Activated B cell treated with CpG ODN at 0.5 μM for 24 hours (primary cell): ENCODE measurements at regions not wholly inside any gene's neighbourhood (a gene's known extent, or its start where the extent isn't known, plus 50 kb on each side); places are given as distances from the start of the nearest gene placed in this dataset.
"Not testable (repeated sequence)": the region's sequence is repeated elsewhere in the genome, so short reads cannot be mapped to it uniquely, and the experiment has no call there.

Experiments
- ATAC-seq: fragments of 200-7000 bp; cut with Tn5 transposase; one replicate; pipeline ENCODE4 v1.10.0; 2021; ENCODE audit warnings: low read depth, mild to moderate bottlenecking, moderate library complexity
- CTCF ChIA-PET: fragments of 350-600 bp; sonication (Branson Sonifier 250); formaldehyde crosslinking; loops from one replicate; lab custom pipeline; 2021; ENCODE audit warnings: antibody characterized with exemption; lab: Charles Lee
- POLR2A ChIA-PET: fragments of 350-600 bp; sonication (Branson Sonifier 250); formaldehyde crosslinking; loops from one replicate; lab custom pipeline; 2021; ENCODE audit warnings: antibody characterized with exemption; lab: Charles Lee
- DNase-seq: peaks from one replicate; pipeline ENCODE4 v3.0.0; 2022
- H3K27ac Mint-ChIP-seq: one replicate; pipeline ENCODE4 v1.8.0; 2020; ENCODE audit warnings: mixed read lengths
- H3K27me3 Mint-ChIP-seq: one replicate; pipeline ENCODE4 v1.8.0; 2021; ENCODE audit warnings: mixed read lengths
- H3K36me3 Mint-ChIP-seq: one replicate; pipeline ENCODE4 v1.8.0; 2021; ENCODE audit warnings: low read depth, mixed read lengths
- H3K4me1 Mint-ChIP-seq: one replicate; pipeline ENCODE4 v1.8.0; 2021; ENCODE audit warnings: mixed read lengths
- H3K4me3 Mint-ChIP-seq: one replicate; pipeline ENCODE4 v1.8.0; 2020; ENCODE audit warnings: mild to moderate bottlenecking, mixed read lengths
- H3K9me3 Mint-ChIP-seq: one replicate; pipeline ENCODE4 v1.8.0; 2020; ENCODE audit warnings: mixed read lengths
- CTCF ChIP-seq: fragments of 200-600 bp; IDR thresholded peaks from one replicate; pipeline ENCODE4 v1.8.0; 2022; ENCODE audit warnings: antibody characterized with exemption, mild to moderate bottlenecking
- intact Hi-C: fragments of 100-400 bp; cut with micrococcal nuclease; formaldehyde crosslinking; loops from one replicate; pipeline ENCODE4 v1.15.1; 2024

- Mint-ChIP-seq H3K9me3 (no peaks in the 10 kb centered on the region), H3K4me3 (no peak overlapping the region), H3K4me1 (no peaks in the 10 kb centered on the region), H3K27ac (no peak overlapping the region), H3K36me3 (no peaks in the 10 kb centered on the region), H3K27me3 (peaks cover 4% of the 10 kb centered on the region)
- ATAC-seq (no peak), DNase-seq (no peak)
- TF ChIP-seq CTCF: no peak
- ChIA-PET POLR2A (no interaction called here), CTCF (no interaction called here)
- intact Hi-C loops: no loop called here
Observed at GRCh38 chr18:79604913-79605880, 74.4 kb upstream of the CTDP1 start.

DNA sequence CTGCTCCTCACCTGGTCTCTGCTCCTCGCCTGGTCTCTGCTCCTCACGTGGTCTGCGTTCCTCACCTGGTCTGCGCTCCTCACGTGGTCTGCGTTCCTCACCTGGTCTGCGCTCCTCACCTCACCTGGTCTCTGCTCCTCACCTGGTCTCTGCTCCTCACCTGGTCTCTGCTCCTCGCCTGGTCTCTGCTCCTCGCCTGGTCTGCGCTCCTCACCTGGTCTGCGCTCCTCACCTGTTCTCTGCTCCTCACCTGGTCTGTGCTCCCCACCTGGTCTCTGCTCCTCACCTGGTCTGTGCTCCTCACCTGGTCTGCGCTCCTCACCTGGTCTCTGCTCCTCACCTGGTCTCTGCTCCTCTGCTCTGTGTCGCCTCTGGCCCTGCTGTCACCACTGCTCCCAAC lies 73.5 kb upstream of the CTDP1 start:
- H3K9me3 Mint-ChIP-seq, H3K27ac Mint-ChIP-seq, POLR2A ChIA-PET, DNase-seq, H3K4me1 Mint-ChIP-seq, CTCF ChIA-PET, intact Hi-C loops, H3K27me3 Mint-ChIP-seq, H3K36me3 Mint-ChIP-seq, ATAC-seq, H3K4me3 Mint-ChIP-seq: not testable (repeated sequence)

- ATAC-seq (no peak), DNase-seq (no peak)
- POLR2A ChIA-PET: no interaction called here
- no peak overlapping the region for H3K4me3 Mint-ChIP-seq
- intact Hi-C loops: no loop called here
- no peak for TF ChIP-seq CTCF
- no peak overlapping the region for H3K27ac Mint-ChIP-seq
- no peaks in the 10 kb centered on the region for H3K9me3 Mint-ChIP-seq
- H3K36me3 Mint-ChIP-seq: no peaks in the 10 kb centered on the region
- H3K4me1 Mint-ChIP-seq: no peaks in the 10 kb centered on the region
- no peaks in the 10 kb centered on the region for H3K27me3 Mint-ChIP-seq
- CTCF ChIA-PET: no interaction called here
Observed at GRCh38 chr18:79606621-79607331, 72.8 kb upstream of the CTDP1 start.

GRCh38 chr18:79607361-79607952 lies 72.1 kb upstream of the CTDP1 start:
- no peak for TF ChIP-seq CTCF
- no peak for ATAC-seq
- no peak for DNase-seq
- Mint-ChIP-seq H3K27ac (no peak overlapping the region), H3K9me3 (no peaks in the 10 kb centered on the region), H3K27me3 (no peaks in the 10 kb centered on the region), H3K36me3 (no peaks in the 10 kb centered on the region), H3K4me3 (no peak overlapping the region), H3K4me1 (no peaks in the 10 kb centered on the region)
- CTCF ChIA-PET: no interaction called here
- POLR2A ChIA-PET: no interaction called here
- intact Hi-C loops: no loop called here

GRCh38 chr18:79608069-79608468 lies 71.5 kb upstream of the CTDP1 start:
- intact Hi-C loops: no loop called here
- H3K9me3 Mint-ChIP-seq: no peaks in the 10 kb centered on the region
- H3K4me3 Mint-ChIP-seq: no peak overlapping the region
- CTCF ChIA-PET: no interaction called here
- no peak overlapping the region for H3K27ac Mint-ChIP-seq
- DNase-seq (no peak), ATAC-seq (no peak)
- TF ChIP-seq CTCF: no peak
- no peaks in the 10 kb centered on the region for H3K4me1 Mint-ChIP-seq
- POLR2A ChIA-PET: no interaction called here
- H3K27me3 Mint-ChIP-seq: no peaks in the 10 kb centered on the region
- H3K36me3 Mint-ChIP-seq: no peaks in the 10 kb centered on the region
